Spinal cord (tissue), 9 donors: ENCODE measurements at regions not wholly inside any gene's neighbourhood (a gene's known extent, or its start where the extent isn't known, plus 50 kb on each side); places are given as distances from the start of the nearest gene placed in this dataset.

Experiments
- DNase-seq, 6 donors: peaks; one replicate each; pipeline versions ENCODE4 v3.0.0 to v3.0.0-alpha.2; 2013 to 2015; ENCODE audit warnings: low spot score in 6 of 6, low read depth in 4 of 6
- H3K27ac ChIP-seq: one replicate; pipeline ENCODE4 v1.5.1; 2013; ENCODE audit warnings: low read depth, low read length, control low read depth
- H3K27me3 ChIP-seq: one replicate; pipeline ENCODE4 v1.6.1; 2013; ENCODE audit warnings: low read length; ENCODE audit not compliant: control insufficient read depth, insufficient read depth
- H3K36me3 ChIP-seq: one replicate; pipeline ENCODE4 v1.6.1; 2013; ENCODE audit warnings: low read length; ENCODE audit not compliant: control insufficient read depth, insufficient read depth
- H3K4me1 ChIP-seq: one replicate; pipeline ENCODE4 v1.6.1; 2013; ENCODE audit warnings: low read length; ENCODE audit not compliant: control insufficient read depth, insufficient read depth
- H3K4me3 ChIP-seq: one replicate; pipeline ENCODE4 v1.5.1; 2013; ENCODE audit warnings: low read depth, low read length, control low read depth
- H3K9me3 ChIP-seq: one replicate; pipeline ENCODE4 v1.6.1; 2013; ENCODE audit warnings: low read length; ENCODE audit not compliant: control insufficient read depth, insufficient read depth
- WGBS: methylation state at CpG from one replicate; pipeline ENCODE4 v1.1.5; 2013; ENCODE audit warnings: missing lambda C conversion rate; ENCODE audit not compliant: insufficient coverage; 5-methylcytosine and 5-hydroxymethylcytosine counted together
- donor health status: healthy.

- no peaks in the 10 kb centered on the region for H3K36me3 ChIP-seq
- 73% methylated on average over 1 of the region's 3 CpGs for WGBS
- no peaks in the 10 kb centered on the region for H3K9me3 ChIP-seq
- H3K27ac ChIP-seq, result no peak overlapping the region
- H3K27me3 ChIP-seq, result no peaks in the 10 kb centered on the region
- DNase-seq, result no peak
- no peak overlapping the region for H3K4me3 ChIP-seq
- no peaks in the 10 kb centered on the region for H3K4me1 ChIP-seq
These were observed 205.9 kb downstream of the IKZF2 start for GRCh38 chr2:212945526-212945925.

- Histone ChIP-seq H3K27me3 (no peaks in the 10 kb centered on the region), H3K4me1 (no peaks in the 10 kb centered on the region), H3K36me3 (no peaks in the 10 kb centered on the region), H3K9me3 (no peaks in the 10 kb centered on the region), H3K4me3 (no peak overlapping the region), H3K27ac (no peak overlapping the region)
- WGBS, result 71% methylated on average over 1 of the region's 3 CpGs
- no peak for DNase-seq
These were observed 208.1 kb downstream of the IKZF2 start for GRCh38 chr2:212943351-212943750.

- DNase-seq, result no peak
- H3K9me3 ChIP-seq, result no peaks in the 10 kb centered on the region
- H3K4me3 ChIP-seq, result no peak overlapping the region
- WGBS, result no CpG with 5 or more reads among the region's 2 CpGs
- no peaks in the 10 kb centered on the region for H3K4me1 ChIP-seq
- no peaks in the 10 kb centered on the region for H3K36me3 ChIP-seq
- H3K27me3 ChIP-seq, result no peaks in the 10 kb centered on the region
- no peak overlapping the region for H3K27ac ChIP-seq
These were observed 210.1 kb downstream of the IKZF2 start for GRCh38 chr2:212941361-212941760.

GRCh38 chr2:212940816-212941215 is 210.6 kb downstream of the IKZF2 start:
- Histone ChIP-seq H3K9me3 (no peaks in the 10 kb centered on the region), H3K36me3 (no peaks in the 10 kb centered on the region), H3K27ac (no peak overlapping the region), H3K4me3 (no peak overlapping the region), H3K27me3 (no peaks in the 10 kb centered on the region), H3K4me1 (no peaks in the 10 kb centered on the region)
- peak; percentile 26 to 82 (median 50) for DNase-seq
- 9% methylated on average over 1 of the region's 2 CpGs for WGBS

- no peaks in the 10 kb centered on the region for H3K4me1 ChIP-seq
- H3K27me3 ChIP-seq, result no peaks in the 10 kb centered on the region
- H3K27ac ChIP-seq, result no peak overlapping the region
- no peak overlapping the region for H3K4me3 ChIP-seq
- H3K9me3 ChIP-seq, result no peaks in the 10 kb centered on the region
- WGBS, result 14% methylated on average over 1 of the region's 8 CpGs
- no peaks in the 10 kb centered on the region for H3K36me3 ChIP-seq
- DNase-seq, result no peak
These were observed 211.5 kb downstream of the IKZF2 start for GRCh38 chr2:212939777-212940531.

GRCh38 chr2:212938144-212938793 is 213.1 kb downstream of the IKZF2 start:
- no peaks in the 10 kb centered on the region for H3K27me3 ChIP-seq
- DNase-seq, result no peak

GRCh38 chr2:212936572-212936971 is 214.8 kb downstream of the IKZF2 start:
- no peak for DNase-seq
- Histone ChIP-seq H3K9me3 (no peaks in the 10 kb centered on the region), H3K4me3 (no peak overlapping the region), H3K27me3 (no peaks in the 10 kb centered on the region), H3K36me3 (no peaks in the 10 kb centered on the region), H3K4me1 (no peaks in the 10 kb centered on the region), H3K27ac (no peak overlapping the region)
- 96% methylated on average over 7 of the region's 8 CpGs for WGBS

More at GRCh38 chr2:212938144-212938793, 213.1 kb downstream of the IKZF2 start:
- Histone ChIP-seq H3K4me1 (no peaks in the 10 kb centered on the region), H3K36me3 (no peaks in the 10 kb centered on the region), H3K4me3 (no peak overlapping the region), H3K27ac (no peak overlapping the region), H3K9me3 (no peaks in the 10 kb centered on the region)
- WGBS, result 86% methylated on average over 1 of the region's 7 CpGs

GRCh38 chr2:212935752-212936151 is 215.7 kb downstream of the IKZF2 start:
- no peaks in the 10 kb centered on the region for H3K27me3 ChIP-seq
- H3K9me3 ChIP-seq, result no peaks in the 10 kb centered on the region
- no peaks in the 10 kb centered on the region for H3K36me3 ChIP-seq
- 79% methylated on average over 2 of the region's 4 CpGs for WGBS
- H3K4me3 ChIP-seq, result no peak overlapping the region
- no peak overlapping the region for H3K27ac ChIP-seq
- no peaks in the 10 kb centered on the region for H3K4me1 ChIP-seq
- no peak for DNase-seq

GRCh38 chr2:212931271-212931670 is 220.1 kb downstream of the IKZF2 start:
- no peak overlapping the region for H3K4me3 ChIP-seq
- H3K9me3 ChIP-seq, result no peaks in the 10 kb centered on the region
- H3K36me3 ChIP-seq, result no peaks in the 10 kb centered on the region
- no peak for DNase-seq
- H3K27ac ChIP-seq, result no peak overlapping the region
- no peaks in the 10 kb centered on the region for H3K4me1 ChIP-seq
- no peaks in the 10 kb centered on the region for H3K27me3 ChIP-seq
- 93% methylated on average over 5 of the region's 5 CpGs for WGBS
